ENCODE measurements at regions not wholly inside any gene's neighbourhood (a gene's known extent, or its start where the extent isn't known, plus 50 kb on each side); places are given as distances from the start of the nearest gene placed in this dataset.

- DNase-seq: no peak
These were observed 197.4 kb upstream of the DIO3 start for GRCh38 chr14:101363880-101364391.

GRCh38 chr14:101364503-101365328 is 196.6 kb upstream of the DIO3 start:
- DNase-seq: no peak

DNA sequence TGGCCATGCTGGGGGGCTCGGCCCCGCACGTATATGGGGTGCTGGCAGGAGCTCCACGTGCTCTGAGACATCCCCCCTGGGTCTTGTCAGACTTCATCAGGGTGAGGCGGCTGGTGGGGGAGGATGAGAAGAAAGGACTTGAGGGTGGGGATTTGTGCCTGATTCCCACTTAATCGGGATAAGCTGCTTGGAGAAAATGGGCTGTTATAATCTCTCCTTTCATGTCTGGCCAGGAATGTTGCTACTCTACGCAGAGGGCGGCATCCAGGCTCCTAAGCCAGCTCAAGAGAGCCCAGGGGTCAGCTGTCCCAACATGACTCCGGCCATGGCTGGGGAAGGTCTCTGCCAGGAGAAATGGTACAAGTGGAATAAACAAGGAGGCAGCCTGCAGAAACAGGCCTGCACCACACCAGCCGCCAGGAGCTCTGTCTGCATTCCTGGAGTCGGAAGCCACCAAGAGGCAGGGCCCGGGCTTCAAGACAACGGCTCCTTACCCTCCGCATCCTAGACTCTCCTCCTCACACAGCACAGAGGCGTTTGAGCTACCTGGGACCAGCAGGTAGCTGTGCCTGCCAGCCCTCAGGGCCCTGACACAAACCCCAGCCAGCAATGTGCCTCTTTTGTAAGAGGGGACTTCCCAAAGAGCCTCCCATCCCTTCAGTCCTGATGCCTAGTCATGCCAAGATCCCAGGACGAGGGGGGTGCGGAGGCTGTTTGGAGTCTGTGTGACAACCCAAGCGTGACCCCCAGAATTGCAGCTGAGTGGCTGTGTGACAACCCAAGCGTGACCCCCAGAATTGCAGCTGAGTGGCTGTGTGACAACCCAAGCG is 195.8 kb upstream of the DIO3 start:
- DNase-seq: no peak

DNA sequence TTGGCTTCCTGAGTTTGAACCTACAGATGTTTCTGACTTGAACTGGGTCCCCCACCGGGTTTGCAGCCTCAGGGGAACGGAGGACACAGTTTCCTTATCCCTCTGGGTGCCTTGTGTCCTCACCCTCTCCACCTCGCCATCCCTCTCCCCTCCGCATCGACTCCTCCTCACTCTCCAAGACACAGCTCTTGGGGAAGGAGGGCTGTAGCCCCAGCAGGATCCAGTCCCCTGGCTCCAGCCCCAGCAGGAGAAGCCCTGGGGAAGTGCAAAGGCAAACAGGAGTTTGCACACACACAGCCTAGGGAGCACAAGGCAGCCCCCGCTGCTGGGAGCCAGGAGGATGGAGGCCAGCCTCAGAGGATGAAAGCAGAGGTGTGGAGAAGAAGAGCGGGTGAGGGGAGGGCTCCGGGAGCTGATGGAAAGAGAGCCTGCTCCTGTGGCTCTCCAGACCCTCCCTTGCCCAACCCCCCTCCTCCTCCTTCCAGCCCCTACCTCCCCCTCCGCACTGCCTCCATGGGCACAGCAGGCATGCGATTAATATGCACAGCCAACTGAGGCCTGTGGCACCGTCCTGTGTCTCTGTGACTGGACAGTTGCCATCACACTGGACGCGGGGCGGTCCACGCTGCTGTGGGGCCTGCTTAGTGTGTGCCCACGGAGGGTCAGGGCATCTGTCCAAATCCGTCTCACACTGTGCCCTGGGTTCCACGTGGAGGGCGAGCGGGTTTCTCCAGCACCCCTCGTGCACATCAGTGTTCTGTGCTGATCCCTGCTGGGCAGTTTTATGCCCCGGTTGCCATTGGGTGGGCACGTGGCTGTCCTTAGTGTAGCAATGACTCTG is 193.7 kb upstream of the DIO3 start:
- DNase-seq: no peak

- no peak for DNase-seq
These were observed 192.7 kb upstream of the DIO3 start for GRCh38 chr14:101368629-101369028.

- no peak for DNase-seq
These were observed 191.9 kb upstream of the DIO3 start for GRCh38 chr14:101369194-101369915.

GRCh38 chr14:101369916-101370592 is 191.2 kb upstream of the DIO3 start:
- no peak for DNase-seq

GRCh38 chr14:101370593-101371569 is 190.4 kb upstream of the DIO3 start:
- DNase-seq: no peak

GRCh38 chr14:101371799-101372793 is 189.2 kb upstream of the DIO3 start:
- no peak for DNase-seq

DNA sequence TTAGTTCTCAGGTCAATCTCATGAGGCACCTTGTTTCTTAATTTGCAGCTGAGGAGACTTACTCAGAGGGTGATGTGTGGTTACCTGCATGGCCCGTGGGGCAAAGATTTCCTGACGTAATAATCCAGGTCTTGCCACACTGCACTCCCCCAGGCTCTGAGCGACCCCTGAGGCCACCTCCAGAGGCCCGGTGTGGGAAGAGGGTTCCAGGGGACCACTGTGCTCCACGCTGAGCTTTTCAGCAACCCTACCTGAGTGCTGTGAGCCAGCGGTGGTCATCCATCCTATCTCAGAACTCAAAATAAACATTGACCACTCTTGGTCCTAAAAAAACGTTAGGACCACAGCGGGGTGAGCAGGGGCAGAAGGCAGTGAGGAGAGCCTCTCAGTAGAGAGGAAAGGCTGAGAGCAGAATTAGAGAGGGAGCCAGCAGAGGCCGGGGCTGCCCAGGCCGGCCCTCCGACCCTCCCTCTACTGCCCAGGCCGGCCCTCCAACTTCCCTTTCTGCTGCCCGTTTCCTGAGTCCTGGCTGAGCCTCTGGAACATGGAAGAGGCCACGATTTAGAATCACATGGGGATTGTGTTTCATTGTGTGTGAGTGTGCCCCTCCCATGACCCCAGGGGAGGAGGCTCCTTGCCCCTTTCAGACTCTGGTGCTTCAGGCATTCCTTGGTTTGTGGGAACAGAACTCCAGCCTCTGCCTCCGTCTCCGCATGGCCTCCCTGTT is 188.2 kb upstream of the DIO3 start:
- DNase-seq: no peak

DNA sequence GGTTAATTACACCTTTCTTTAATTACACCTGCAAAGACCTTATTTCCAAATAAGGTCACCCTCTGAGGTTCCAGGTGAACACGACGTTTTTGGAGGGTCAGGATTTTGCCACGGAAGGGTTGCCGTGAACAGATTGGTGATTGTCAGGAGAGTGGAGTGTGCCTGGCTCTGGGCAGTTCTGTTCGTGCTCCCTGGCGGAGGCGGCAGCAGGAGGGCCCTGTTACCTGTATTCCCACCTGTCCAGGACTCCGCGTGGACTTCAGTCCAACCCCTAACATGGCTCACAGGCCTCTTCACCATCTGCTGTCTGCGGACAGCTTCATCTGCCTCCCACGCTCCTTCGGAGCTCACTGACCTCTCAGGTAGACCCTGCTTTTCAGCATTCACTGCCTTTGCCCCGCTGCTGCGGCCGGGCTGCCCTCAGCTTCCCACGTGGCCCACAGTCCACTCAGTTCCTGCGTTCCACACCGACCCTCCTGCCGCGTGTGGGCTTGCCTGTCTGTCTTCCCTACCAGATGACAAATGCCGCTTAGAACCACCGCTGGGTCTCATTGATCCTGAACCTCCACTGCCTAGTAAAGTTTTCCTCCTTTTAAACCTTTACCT is 187.5 kb upstream of the DIO3 start:
- DNase-seq: no peak

DNA sequence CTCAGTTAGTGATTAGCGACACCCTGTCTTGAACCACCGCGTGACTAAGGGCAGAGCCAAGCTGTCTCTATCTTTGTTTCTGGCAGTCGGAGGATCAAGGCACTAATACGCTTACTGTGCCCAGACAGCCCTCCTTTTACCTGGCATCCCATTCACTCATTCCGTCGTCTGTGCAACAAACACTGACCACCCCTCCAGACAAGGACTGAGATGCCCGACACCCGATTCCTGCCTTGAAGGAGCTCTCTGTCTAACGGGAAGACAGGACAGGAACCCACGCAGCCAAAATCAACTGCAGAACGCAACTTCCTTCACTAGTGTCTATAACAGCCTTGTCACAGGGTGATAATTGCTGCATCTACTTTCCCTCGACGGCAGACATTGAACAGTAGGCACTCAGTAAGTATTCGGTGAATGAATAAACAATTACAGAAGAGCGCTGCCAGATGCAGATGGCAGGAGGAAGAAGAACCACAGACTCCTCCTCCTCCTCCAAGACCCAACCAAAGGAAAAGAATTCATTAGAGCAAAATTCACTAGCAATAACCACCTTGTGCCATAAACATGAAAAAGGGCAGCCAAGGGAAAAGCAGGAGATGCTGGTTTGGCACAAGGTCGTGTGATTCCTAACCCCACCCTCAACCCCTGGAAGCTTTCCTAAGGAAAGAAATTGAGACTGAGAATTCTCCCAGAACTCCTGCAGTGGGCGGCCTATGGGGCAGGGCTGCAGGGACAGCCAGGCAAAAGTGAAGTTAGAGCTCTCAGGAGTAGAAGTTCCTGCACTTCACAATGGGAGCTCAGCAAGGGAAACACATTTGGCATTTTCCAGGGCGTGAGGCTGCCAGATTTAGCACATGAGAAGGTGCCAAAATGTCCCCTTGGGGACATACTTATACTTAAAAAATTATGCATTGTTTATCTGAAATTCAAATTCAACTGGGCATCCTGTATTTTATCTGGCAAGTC is 186.6 kb upstream of the DIO3 start:
- no peak for DNase-seq

GRCh38 chr14:101377069-101377468 is 184.2 kb upstream of the DIO3 start:
- DNase-seq: no peak

GRCh38 chr14:101379842-101380241 is 181.5 kb upstream of the DIO3 start:
- DNase-seq: no peak

DNA sequence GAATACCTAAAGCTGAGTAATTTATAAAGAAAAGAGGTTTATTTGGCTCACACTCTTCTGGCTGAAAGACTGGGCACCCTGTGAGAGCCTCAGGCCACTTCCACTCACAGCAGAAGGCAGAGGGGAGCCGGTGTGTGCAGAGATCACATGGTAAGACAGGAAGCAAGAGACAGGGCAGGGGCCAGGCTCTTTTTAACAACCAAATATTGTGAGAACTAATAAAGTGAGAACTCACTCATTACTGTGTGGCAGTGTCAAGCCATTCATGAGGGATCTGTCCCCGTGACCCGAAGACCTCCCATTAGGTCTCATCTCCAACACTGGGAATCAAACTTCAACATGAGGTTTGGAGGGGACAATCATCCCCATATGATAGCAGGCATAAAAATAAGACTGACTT is 180.8 kb upstream of the DIO3 start:
- DNase-seq: no peak

- DNase-seq: no peak
These were observed 180.4 kb upstream of the DIO3 start for GRCh38 chr14:101380940-101381339.

All from NCI-H2171 (cell line).